ENCODE measurements at regions not wholly inside any gene's neighbourhood (a gene's known extent, or its start where the extent isn't known, plus 50 kb on each side); places are given as distances from the start of the nearest gene placed in this dataset.

DNA sequence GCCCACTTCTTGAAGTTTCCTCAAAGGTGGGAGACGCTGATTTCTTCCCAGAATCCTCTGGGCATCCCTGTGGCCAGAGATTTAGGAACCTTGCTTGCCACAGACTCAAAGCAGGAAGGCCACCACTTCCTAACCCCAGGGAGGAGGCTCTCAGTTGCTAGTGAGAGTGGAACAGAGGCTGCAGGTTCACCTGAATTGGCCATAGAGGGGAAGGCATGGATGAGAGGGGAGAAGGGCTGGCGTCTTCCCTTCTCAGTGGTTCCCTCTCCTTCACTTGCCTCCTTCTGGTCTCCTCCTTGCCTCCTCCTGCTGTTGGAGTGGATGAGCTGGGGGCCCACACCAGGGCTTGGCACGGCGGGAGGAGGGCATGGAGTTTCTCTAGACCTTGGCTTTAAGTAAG lies 185.7 kb downstream of the ADAMTS15 start:
- CTCF ChIA-PET = interaction anchor here (0.5 to 2.3 kb wide), 4 partner anchors 182 to 228 kb away, joined by 3 to 12 read pairs (median 3); no protein-coding TSS in a partner anchor

GRCh38 chr11:130634961-130635473 lies 186.6 kb downstream of the ADAMTS15 start:
- no peaks in the 10 kb centered on the region for H3K4me1 ChIP-seq (ENCODE audit: control insufficient read depth, insufficient read depth, low read length)
- TF ChIP-seq SCRT2 (tag by site-specific recombination; IDR thresholded peaks at IDR 0.05) (no peak), ZIC2 (tag by site-specific recombination; IDR thresholded peaks at IDR 0.05) (peak; percentile 63)
- CTCF ChIA-PET = interaction anchor here (0.6 to 2.5 kb wide), 5 partner anchors 139 to 422 kb away, joined by 3 to 13 read pairs (median 4); no protein-coding TSS in a partner anchor
- no peak overlapping the region for H3K4me3 ChIP-seq (ENCODE audit: low read depth, low read length)
- H3K36me3 ChIP-seq (ENCODE audit: control insufficient read depth in 2 of 2, insufficient read depth in 1 of 2, low read length in 2 of 2) = no peaks in the 10 kb centered on the region
- no peak overlapping the region for H3K27ac ChIP-seq (ENCODE audit: extremely low read depth, low read depth, low read length)
- POLR2A ChIA-PET = interaction anchor here (1.1 kb wide), 1 partner anchor 10 kb away, joined by 3 read pairs; no protein-coding TSS in a partner anchor
- H3K9me3 ChIP-seq (ENCODE audit: control insufficient read depth, insufficient read depth, low read depth, low read length) = no peaks in the 10 kb centered on the region

More for the DNA sequence above, 185.7 kb downstream of the ADAMTS15 start:
- no peak overlapping the region for H3K4me3 ChIP-seq (ENCODE audit: low read depth, low read length)
- POLR2A ChIA-PET = no interaction called here
- H3K9me3 ChIP-seq (ENCODE audit: control insufficient read depth, insufficient read depth, low read depth, low read length) = no peaks in the 10 kb centered on the region
- no peaks in the 10 kb centered on the region for H3K4me1 ChIP-seq (ENCODE audit: control insufficient read depth, insufficient read depth, low read length)
- TF ChIP-seq BCL6B (tag by site-specific recombination; IDR thresholded peaks at IDR 0.05) = no peak
- no peak for TF ChIP-seq MEIS1 (CRISPR knock-in tag; IDR thresholded peaks at IDR 0.05; ENCODE audit: borderline replicate concordance)
- no peak for TF ChIP-seq ZNF837 (tag by site-specific recombination; IDR thresholded peaks at IDR 0.05)
- TF ChIP-seq ZNF843 (tag by site-specific recombination; IDR thresholded peaks at IDR 0.05) = no peak
- TF ChIP-seq ZNF791 (tag by site-specific recombination; IDR thresholded peaks at IDR 0.05) = no peak
- TF ChIP-seq ZFP69B (tag by site-specific recombination; IDR thresholded peaks at IDR 0.05) = no peak
- TF ChIP-seq ZBTB20 (tag by site-specific recombination; IDR thresholded peaks at IDR 0.05) = no peak
- no peak for TF ChIP-seq ZNF146 (tag by site-specific recombination; IDR thresholded peaks at IDR 0.05)
- no peak for TF ChIP-seq ZNF311 (tag by site-specific recombination; IDR thresholded peaks at IDR 0.05; ENCODE audit: borderline replicate concordance)
- no peak for TF ChIP-seq ZNF654 (tag by site-specific recombination; IDR thresholded peaks at IDR 0.05; ENCODE audit: low read depth)
- TF ChIP-seq ZNF555 (tag by site-specific recombination; conservative IDR thresholded peaks at IDR 0.05) = no peak
- TF ChIP-seq ZNF571 (tag by site-specific recombination; IDR thresholded peaks at IDR 0.05) = no peak
- TF ChIP-seq FEZF1 (tag by site-specific recombination; IDR thresholded peaks at IDR 0.05) = no peak
- TF ChIP-seq ZNF610 (tag by site-specific recombination; IDR thresholded peaks at IDR 0.05; ENCODE audit: borderline replicate concordance) = no peak
- TF ChIP-seq WT1 (tag by site-specific recombination; IDR thresholded peaks at IDR 0.05) = no peak
- H3K36me3 ChIP-seq (ENCODE audit: control insufficient read depth in 2 of 2, insufficient read depth in 1 of 2, low read length in 2 of 2) = no peaks in the 10 kb centered on the region
- no peak overlapping the region for H3K27ac ChIP-seq (ENCODE audit: extremely low read depth, low read depth, low read length)

GRCh38 chr11:130635937-130636630 lies 187.6 kb downstream of the ADAMTS15 start:
- CTCF ChIA-PET = interaction anchor here (0.7 to 2.5 kb wide), 9 partner anchors 10 to 423 kb away, joined by 3 to 13 read pairs (median 4); no protein-coding TSS in a partner anchor
- H3K27ac ChIP-seq (ENCODE audit: extremely low read depth, low read depth, low read length) = no peak overlapping the region
- no peak overlapping the region for H3K4me3 ChIP-seq (ENCODE audit: low read depth, low read length)
- H3K9me3 ChIP-seq (ENCODE audit: control insufficient read depth, insufficient read depth, low read depth, low read length) = no peaks in the 10 kb centered on the region
- POLR2A ChIA-PET = interaction anchor here (1.0 to 1.1 kb wide), 2 partner anchors 11 kb away, joined by 3 read pairs; no protein-coding TSS in a partner anchor
- H3K4me1 ChIP-seq (ENCODE audit: control insufficient read depth, insufficient read depth, low read length) = no peaks in the 10 kb centered on the region
- H3K36me3 ChIP-seq (ENCODE audit: control insufficient read depth in 2 of 2, insufficient read depth in 1 of 2, low read length in 2 of 2) = no peaks in the 10 kb centered on the region
- TF ChIP-seq ZNF830 (tag by site-specific recombination; IDR thresholded peaks at IDR 0.05; ENCODE audit: low read depth) (no peak), ZIC2 (tag by site-specific recombination; IDR thresholded peaks at IDR 0.05) (peak; percentile 70), PBX3 (CRISPR knock-in tag; IDR thresholded peaks at IDR 0.05) (no peak), ZNF514 (tag by site-specific recombination; IDR thresholded peaks at IDR 0.05) (no peak), YY2 (tag by site-specific recombination; IDR thresholded peaks at IDR 0.05) (no peak)
- TF ChIP-seq, protein P1, sequence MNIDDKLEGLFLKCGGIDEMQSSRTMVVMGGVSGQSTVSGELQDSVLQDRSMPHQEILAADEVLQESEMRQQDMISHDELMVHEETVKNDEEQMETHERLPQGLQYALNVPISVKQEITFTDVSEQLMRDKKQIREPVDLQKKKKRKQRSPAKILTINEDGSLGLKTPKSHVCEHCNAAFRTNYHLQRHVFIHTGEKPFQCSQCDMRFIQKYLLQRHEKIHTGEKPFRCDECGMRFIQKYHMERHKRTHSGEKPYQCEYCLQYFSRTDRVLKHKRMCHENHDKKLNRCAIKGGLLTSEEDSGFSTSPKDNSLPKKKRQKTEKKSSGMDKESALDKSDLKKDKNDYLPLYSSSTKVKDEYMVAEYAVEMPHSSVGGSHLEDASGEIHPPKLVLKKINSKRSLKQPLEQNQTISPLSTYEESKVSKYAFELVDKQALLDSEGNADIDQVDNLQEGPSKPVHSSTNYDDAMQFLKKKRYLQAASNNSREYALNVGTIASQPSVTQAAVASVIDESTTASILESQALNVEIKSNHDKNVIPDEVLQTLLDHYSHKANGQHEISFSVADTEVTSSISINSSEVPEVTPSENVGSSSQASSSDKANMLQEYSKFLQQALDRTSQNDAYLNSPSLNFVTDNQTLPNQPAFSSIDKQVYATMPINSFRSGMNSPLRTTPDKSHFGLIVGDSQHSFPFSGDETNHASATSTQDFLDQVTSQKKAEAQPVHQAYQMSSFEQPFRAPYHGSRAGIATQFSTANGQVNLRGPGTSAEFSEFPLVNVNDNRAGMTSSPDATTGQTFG (tag by site-specific recombination; IDR thresholded peaks at IDR 0.05; ENCODE audit: borderline replicate concordance) = no peak
